ENCODE measurements at regions not wholly inside any gene's neighbourhood (a gene's known extent, or its start where the extent isn't known, plus 50 kb on each side); places are given as distances from the start of the nearest gene placed in this dataset.

GRCh38 chr2:47249931-47250330 lies 73.6 kb upstream of the CALM2 start:
- ATAC-seq: no peak
- H3K36me3 ChIP-seq: no peaks in the 10 kb centered on the region
- WGBS, 2 donors: 93% methylated on average over 6 of the region's 6 CpGs
- no peak overlapping the region for H3K27ac ChIP-seq
- no peak for DNase-seq
- intact Hi-C loops (cut with DNase I): no loop called here
- no peak overlapping the region for H3K4me3 ChIP-seq
- H3K27me3 ChIP-seq: no peaks in the 10 kb centered on the region
- H3K4me1 ChIP-seq: no peaks in the 10 kb centered on the region
- H3K9me3 ChIP-seq: no peaks in the 10 kb centered on the region
- TF ChIP-seq CTCF (IDR thresholded peaks at IDR 0.05): no peak

- no peaks in the 10 kb centered on the region for H3K27me3 ChIP-seq
- no peak overlapping the region for H3K4me3 ChIP-seq
- H3K27ac ChIP-seq: no peak overlapping the region
- WGBS, 2 donors: 63 to 69% methylated on average over 13 of the region's 13 CpGs
- no peaks in the 10 kb centered on the region for H3K4me1 ChIP-seq
- ATAC-seq (peak in 2 of 8 donors; percentile 39 to 42), DNase-seq (no peak)
- intact Hi-C loops (cut with DNase I): no loop called here
- no peak for TF ChIP-seq CTCF (IDR thresholded peaks at IDR 0.05)
- H3K9me3 ChIP-seq: no peaks in the 10 kb centered on the region
- H3K36me3 ChIP-seq: no peaks in the 10 kb centered on the region
Measured at GRCh38 chr2:47249157-47249900, 73.0 kb upstream of the CALM2 start.

- intact Hi-C loops (cut with DNase I): no loop called here
- TF ChIP-seq CTCF (IDR thresholded peaks at IDR 0.05): no peak
- H3K4me1 ChIP-seq: peaks cover 0 to 8% (median 0%) of the 10 kb centered on the region in 9 donors
- H3K36me3 ChIP-seq: no peaks in the 10 kb centered on the region
- ATAC-seq (no peak), DNase-seq (no peak)
- H3K9me3 ChIP-seq: no peaks in the 10 kb centered on the region
- H3K27ac ChIP-seq: no peak overlapping the region
- H3K4me3 ChIP-seq: no peak overlapping the region
- WGBS, 2 donors: 73 to 75% methylated on average over 14 of the region's 14 CpGs
- no peaks in the 10 kb centered on the region for H3K27me3 ChIP-seq
Measured at GRCh38 chr2:47243596-47244323, 67.4 kb upstream of the CALM2 start.

- Histone ChIP-seq H3K4me1 (peaks cover 0 to 20% (median 0%) of the 10 kb centered on the region in 9 donors), H3K27ac (no peak overlapping the region), H3K9me3 (no peaks in the 10 kb centered on the region), H3K4me3 (no peak overlapping the region), H3K27me3 (no peaks in the 10 kb centered on the region), H3K36me3 (no peaks in the 10 kb centered on the region)
- WGBS, 2 donors: 59 to 63% methylated on average over 6 of the region's 6 CpGs
- no peak for TF ChIP-seq CTCF (IDR thresholded peaks at IDR 0.05)
- no peak for DNase-seq
- peak in 1 of 8 donors; percentile 28 for ATAC-seq
- intact Hi-C loops (cut with DNase I): no loop called here
Measured at GRCh38 chr2:47241715-47242114, 65.4 kb upstream of the CALM2 start.

Data from heart right ventricle (tissue), 16 donors.